A673 (cell line): ENCODE measurements at regions not wholly inside any gene's neighbourhood (a gene's known extent, or its start where the extent isn't known, plus 50 kb on each side); places are given as distances from the start of the nearest gene placed in this dataset.

Source experiments
- CTCF ChIP-seq: fragments of 300-800, 200-600 bp; sonication (generic); conservative IDR thresholded peaks from 2 replicates; pipeline ENCODE4 v1.5.1; 2017; ENCODE audit warnings: low read depth, mild to moderate bottlenecking, antibody characterized with exemption, low read length, moderate library complexity, mixed read lengths
- EZH2 ChIP-seq: fragments of 200-600 bp; sonication (generic); IDR thresholded peaks from 2 replicates; pipeline ENCODE4 v1.6.1; 2017; ENCODE audit warnings: borderline replicate concordance, low read depth, mild to moderate bottlenecking, mixed read lengths, antibody characterized with exemption, low read length; ENCODE audit not compliant: poor library complexity, severe bottlenecking

GRCh38 chr10:29394321-29394932 lies 105.6 kb downstream of the LYZL1 start:
- TF ChIP-seq CTCF (no peak), EZH2 (no peak)
